Stimulated activated naive B cell treated with anti-CD40 and anti-IgM and Interleukin-4, amounts not matched to agents 10 μg/mL and 1 μg/mL and 100 μg/mL, for 72 hours (primary cell): ENCODE measurements at regions not wholly inside any gene's neighbourhood (a gene's known extent, or its start where the extent isn't known, plus 50 kb on each side); places are given as distances from the start of the nearest gene placed in this dataset.
A peak's percentile ranks its signal among the peaks of the same experiment; 100 is the strongest.

Source experiments
- ATAC-seq, 2 donors: fragments of 150-1000 bp; cut with Tn5 transposase; replicated peaks; 2 replicates each; pipeline ENCODE4 v1.10.0; 2021; ENCODE audit warnings: moderate library complexity in 1 of 2
- DNase-seq: peaks from one replicate; pipeline ENCODE4 v3.0.0; 2021
- H3K27ac Mint-ChIP-seq: one replicate; pipeline ENCODE4 v1.8.0; 2022; ENCODE audit warnings: mild to moderate bottlenecking, mixed read lengths
- H3K27me3 Mint-ChIP-seq, 2 donors: one replicate each; pipeline ENCODE4 v1.8.0; 2022; ENCODE audit warnings: mixed read lengths in 2 of 2
- H3K36me3 Mint-ChIP-seq, 2 donors: one replicate each; pipeline ENCODE4 v1.8.0; 2022; ENCODE audit warnings: mixed read lengths in 2 of 2, mild to moderate bottlenecking in 1 of 2
- H3K4me1 Mint-ChIP-seq, 2 donors: one replicate each; pipeline ENCODE4 v1.8.0; 2022; ENCODE audit warnings: mixed read lengths in 2 of 2, mild to moderate bottlenecking in 1 of 2
- H3K4me3 Mint-ChIP-seq, 2 donors: one replicate each; pipeline ENCODE4 v1.8.0; 2022; ENCODE audit warnings: mild to moderate bottlenecking in 2 of 2, mixed read lengths in 2 of 2, moderate library complexity in 1 of 2
- H3K9me3 Mint-ChIP-seq, 2 donors: one replicate each; pipeline ENCODE4 v1.8.0; 2022; ENCODE audit warnings: mixed read lengths in 2 of 2, mild to moderate bottlenecking in 1 of 2

- no peak for DNase-seq
- no peaks in the 10 kb centered on the region for H3K36me3 Mint-ChIP-seq
- H3K4me3 Mint-ChIP-seq: no peak overlapping the region
- ATAC-seq: no peak
- H3K27ac Mint-ChIP-seq: no peak overlapping the region
- H3K4me1 Mint-ChIP-seq: peaks cover 0 to 2% of the 10 kb centered on the region in 2 donors
- H3K27me3 Mint-ChIP-seq: no peaks in the 10 kb centered on the region
- no peaks in the 10 kb centered on the region for H3K9me3 Mint-ChIP-seq
Measured at GRCh38 chr18:73059280-73059679, 191.5 kb upstream of the NETO1 start.

GRCh38 chr18:73047688-73048087 lies 179.9 kb upstream of the NETO1 start:
- Mint-ChIP-seq H3K27ac (no peak overlapping the region), H3K4me1 (peaks cover 0 to 4% of the 10 kb centered on the region in 2 donors), H3K9me3 (peaks cover 9 to 11% of the 10 kb centered on the region in 2 donors), H3K4me3 (no peak overlapping the region), H3K36me3 (peaks cover 4 to 7% of the 10 kb centered on the region in 2 donors), H3K27me3 (no peaks in the 10 kb centered on the region)
- no peak for ATAC-seq
- no peak for DNase-seq

GRCh38 chr18:73045037-73045436 lies 177.2 kb upstream of the NETO1 start:
- H3K4me3 Mint-ChIP-seq: no peak overlapping the region

GRCh38 chr18:73043611-73044010 lies 175.8 kb upstream of the NETO1 start:
- no peaks in the 10 kb centered on the region for H3K27me3 Mint-ChIP-seq
- H3K9me3 Mint-ChIP-seq: peaks cover 5 to 8% of the 10 kb centered on the region in 2 donors
- H3K4me3 Mint-ChIP-seq: no peak overlapping the region
- no peak for ATAC-seq
- H3K27ac Mint-ChIP-seq: no peak overlapping the region
- peaks cover 9 to 25% of the 10 kb centered on the region in 2 donors for H3K4me1 Mint-ChIP-seq
- peaks cover 0 to 3% of the 10 kb centered on the region in 2 donors for H3K36me3 Mint-ChIP-seq
- no peak for DNase-seq

More at GRCh38 chr18:73045037-73045436, 177.2 kb upstream of the NETO1 start:
- Mint-ChIP-seq H3K4me1 (peaks cover 0 to 14% of the 10 kb centered on the region in 2 donors), H3K27me3 (no peaks in the 10 kb centered on the region), H3K9me3 (peaks cover 5 to 10% of the 10 kb centered on the region in 2 donors), H3K36me3 (peaks cover 0 to 3% of the 10 kb centered on the region in 2 donors), H3K27ac (no peak overlapping the region)
- ATAC-seq (no peak), DNase-seq (no peak)

GRCh38 chr18:73043211-73043610 lies 175.4 kb upstream of the NETO1 start:
- no peak for ATAC-seq
- no peak for DNase-seq
- H3K27ac Mint-ChIP-seq: no peak overlapping the region
- no peak overlapping the region for H3K4me3 Mint-ChIP-seq
- peaks cover 5 to 8% of the 10 kb centered on the region in 2 donors for H3K9me3 Mint-ChIP-seq
- peaks cover 0 to 3% of the 10 kb centered on the region in 2 donors for H3K36me3 Mint-ChIP-seq
- H3K27me3 Mint-ChIP-seq: no peaks in the 10 kb centered on the region
- H3K4me1 Mint-ChIP-seq: peaks cover 12 to 29% of the 10 kb centered on the region in 2 donors

- peaks cover 12 to 27% of the 10 kb centered on the region in 2 donors for H3K4me1 Mint-ChIP-seq
- DNase-seq: no peak
- no peaks in the 10 kb centered on the region for H3K27me3 Mint-ChIP-seq
- H3K4me3 Mint-ChIP-seq: no peak overlapping the region
- H3K27ac Mint-ChIP-seq: no peak overlapping the region
- ATAC-seq: no peak
- peaks cover 0 to 3% of the 10 kb centered on the region in 2 donors for H3K9me3 Mint-ChIP-seq
- no peaks in the 10 kb centered on the region for H3K36me3 Mint-ChIP-seq
Measured at GRCh38 chr18:73040247-73040646, 172.5 kb upstream of the NETO1 start.

GRCh38 chr18:73038336-73038735 lies 170.5 kb upstream of the NETO1 start:
- peaks cover 0 to 2% of the 10 kb centered on the region in 2 donors for H3K9me3 Mint-ChIP-seq
- H3K4me3 Mint-ChIP-seq: peak overlapping the region; percentile 45 to 61
- peak overlapping the region; percentile 25 for H3K27ac Mint-ChIP-seq
- no peaks in the 10 kb centered on the region for H3K36me3 Mint-ChIP-seq
- DNase-seq (no peak), ATAC-seq (peak; percentile 62 to 68)
- H3K27me3 Mint-ChIP-seq: no peaks in the 10 kb centered on the region
- peaks cover 12 to 30% of the 10 kb centered on the region in 2 donors for H3K4me1 Mint-ChIP-seq

- H3K4me3 Mint-ChIP-seq: no peak overlapping the region
- peaks cover 15 to 23% of the 10 kb centered on the region in 2 donors for H3K9me3 Mint-ChIP-seq
- H3K27me3 Mint-ChIP-seq: no peaks in the 10 kb centered on the region
- ATAC-seq (no peak), DNase-seq (no peak)
- no peak overlapping the region for H3K27ac Mint-ChIP-seq
- H3K4me1 Mint-ChIP-seq: peaks cover 11 to 18% of the 10 kb centered on the region in 2 donors
- H3K36me3 Mint-ChIP-seq: peaks cover 4 to 8% of the 10 kb centered on the region in 2 donors
Measured at GRCh38 chr18:73023975-73024374, 156.2 kb upstream of the NETO1 start.

- Mint-ChIP-seq H3K36me3 (no peaks in the 10 kb centered on the region), H3K4me1 (peaks cover 24% of the 10 kb centered on the region in 2 donors), H3K4me3 (peak overlapping the region; percentile 3 to 52), H3K27ac (no peak overlapping the region), H3K27me3 (no peaks in the 10 kb centered on the region), H3K9me3 (peaks cover 0 to 3% of the 10 kb centered on the region in 2 donors)
- DNase-seq: no peak
- ATAC-seq: peak; percentile 19 to 43
Measured at GRCh38 chr18:73009691-73010090, 141.9 kb upstream of the NETO1 start.

- Mint-ChIP-seq H3K9me3 (peaks cover 7 to 14% of the 10 kb centered on the region in 2 donors), H3K36me3 (peaks cover 0 to 7% of the 10 kb centered on the region in 2 donors), H3K27me3 (no peaks in the 10 kb centered on the region), H3K27ac (no peak overlapping the region), H3K4me3 (peak overlapping the region in 1 of 2 donors; percentile 59), H3K4me1 (peaks cover 24 to 26% of the 10 kb centered on the region in 2 donors)
- no peak for ATAC-seq
- DNase-seq: no peak
Measured at GRCh38 chr18:73007915-73008308, 140.1 kb upstream of the NETO1 start.

GRCh38 chr18:73007195-73007914 lies 139.6 kb upstream of the NETO1 start:
- ATAC-seq (peak; percentile 88 to 91), DNase-seq (no peak)
- no peaks in the 10 kb centered on the region for H3K27me3 Mint-ChIP-seq
- H3K9me3 Mint-ChIP-seq: peaks cover 7 to 14% of the 10 kb centered on the region in 2 donors
- peaks cover 0 to 7% of the 10 kb centered on the region in 2 donors for H3K36me3 Mint-ChIP-seq
- peaks cover 24 to 26% of the 10 kb centered on the region in 2 donors for H3K4me1 Mint-ChIP-seq
- H3K27ac Mint-ChIP-seq: peak overlapping the region; percentile 21
- H3K4me3 Mint-ChIP-seq: peak overlapping the region; percentile 57 to 59

GRCh38 chr18:73006331-73006730 lies 138.5 kb upstream of the NETO1 start:
- peaks cover 24% of the 10 kb centered on the region in 2 donors for H3K4me1 Mint-ChIP-seq
- no peak overlapping the region for H3K27ac Mint-ChIP-seq
- ATAC-seq: no peak
- DNase-seq: no peak
- peaks cover 7 to 12% of the 10 kb centered on the region in 2 donors for H3K9me3 Mint-ChIP-seq
- H3K36me3 Mint-ChIP-seq: peaks cover 0 to 7% of the 10 kb centered on the region in 2 donors
- H3K27me3 Mint-ChIP-seq: no peaks in the 10 kb centered on the region
- no peak overlapping the region for H3K4me3 Mint-ChIP-seq

GRCh38 chr18:73004260-73004659 lies 136.5 kb upstream of the NETO1 start:
- ATAC-seq (no peak), DNase-seq (no peak)
- Mint-ChIP-seq H3K27ac (no peak overlapping the region), H3K27me3 (no peaks in the 10 kb centered on the region), H3K9me3 (peaks cover 7 to 12% of the 10 kb centered on the region in 2 donors), H3K4me3 (no peak overlapping the region), H3K36me3 (peaks cover 0 to 7% of the 10 kb centered on the region in 2 donors), H3K4me1 (peaks cover 16 to 17% of the 10 kb centered on the region in 2 donors)

GRCh38 chr18:72999971-73000607 lies 132.3 kb upstream of the NETO1 start:
- no peaks in the 10 kb centered on the region for H3K27me3 Mint-ChIP-seq
- peaks cover 0 to 4% of the 10 kb centered on the region in 2 donors for H3K4me1 Mint-ChIP-seq
- ATAC-seq: no peak
- no peak overlapping the region for H3K27ac Mint-ChIP-seq
- peaks cover 11 to 13% of the 10 kb centered on the region in 2 donors for H3K9me3 Mint-ChIP-seq
- H3K4me3 Mint-ChIP-seq: no peak overlapping the region
- peaks cover 0 to 7% of the 10 kb centered on the region in 2 donors for H3K36me3 Mint-ChIP-seq
- no peak for DNase-seq

- no peak for ATAC-seq
- peaks cover 3 to 4% of the 10 kb centered on the region in 2 donors for H3K9me3 Mint-ChIP-seq
- H3K4me1 Mint-ChIP-seq: peaks cover 0 to 2% of the 10 kb centered on the region in 2 donors
- H3K4me3 Mint-ChIP-seq: no peak overlapping the region
- no peaks in the 10 kb centered on the region for H3K27me3 Mint-ChIP-seq
- no peak for DNase-seq
- no peak overlapping the region for H3K27ac Mint-ChIP-seq
- H3K36me3 Mint-ChIP-seq: no peaks in the 10 kb centered on the region
Measured at GRCh38 chr18:72995558-72995957, 127.8 kb upstream of the NETO1 start.
